ENCODE measurements at regions not wholly inside any gene's neighbourhood (a gene's known extent, or its start where the extent isn't known, plus 50 kb on each side); places are given as distances from the start of the nearest gene placed in this dataset.

GRCh38 chr14:22341049-22341448 is 248.0 kb downstream of the DAD1 start:
- TF ChIP-seq GABPA (IDR thresholded peaks at IDR 0.05 in 1 of 2, conservative IDR thresholded peaks at IDR 0.05 in 1 of 2) (no peak), MAX (IDR thresholded peaks at IDR 0.05) (no peak), FOXA2 (IDR thresholded peaks at IDR 0.05) (no peak), HNF4G (IDR thresholded peaks at IDR 0.05) (no peak), ZBTB33 (IDR thresholded peaks at IDR 0.05) (no peak), CTCF (IDR thresholded peaks at IDR 0.05; ENCODE audit: low read depth, low read length, missing input control) (no peak), YY1 (IDR thresholded peaks at IDR 0.05) (no peak), SP1 (IDR thresholded peaks at IDR 0.05) (no peak), RXRA (IDR thresholded peaks at IDR 0.05) (no peak), FOXA1 (IDR thresholded peaks at IDR 0.05) (no peak), HNF4A (conservative IDR thresholded peaks at IDR 0.05) (no peak)
- Histone ChIP-seq H3K9ac (ENCODE audit: low read depth in 1 of 2, low read length in 2 of 2) (no peak overlapping the region), H3K27me3 (ENCODE audit: control insufficient read depth in 4 of 4, insufficient read depth in 4 of 4, low read length in 3 of 4) (no peaks in the 10 kb centered on the region), H3K27ac (ENCODE audit: low read depth in 1 of 2, low read length in 2 of 2) (no peak overlapping the region), H3K9me3 (ENCODE audit: control insufficient read depth in 4 of 4, low read length in 3 of 4) (peaks cover 0 to 6% (median 4%) of the 10 kb centered on the region in 4 donors), H3K36me3 (ENCODE audit: control insufficient read depth in 4 of 4, insufficient read depth in 3 of 4, low read depth in 1 of 4, low read length in 3 of 4) (no peaks in the 10 kb centered on the region), H3K4me1 (ENCODE audit: control insufficient read depth in 4 of 4, insufficient read depth in 4 of 4, low read length in 3 of 4) (no peaks in the 10 kb centered on the region), H3K4me3 (ENCODE audit: low read depth in 1 of 3, low read length in 3 of 3) (no peak overlapping the region)
- DNase-seq (ENCODE audit: low spot score), result no peak
- 83% methylated on average over 3 of the region's 3 CpGs for WGBS

GRCh38 chr14:22338917-22339715 is 249.9 kb downstream of the DAD1 start:
- H3K9me3 ChIP-seq (ENCODE audit: control insufficient read depth in 4 of 4, low read length in 3 of 4), result peaks cover 0 to 4% (median under 1%) of the 10 kb centered on the region in 4 donors
- H3K9ac ChIP-seq (ENCODE audit: low read depth in 1 of 2, low read length in 2 of 2), result no peak overlapping the region
- no peaks in the 10 kb centered on the region for H3K36me3 ChIP-seq (ENCODE audit: control insufficient read depth in 4 of 4, insufficient read depth in 3 of 4, low read depth in 1 of 4, low read length in 3 of 4)
- no peak overlapping the region for H3K4me3 ChIP-seq (ENCODE audit: low read depth in 1 of 3, low read length in 3 of 3)
- WGBS, result 65% methylated on average over 8 of the region's 8 CpGs
- H3K4me1 ChIP-seq (ENCODE audit: control insufficient read depth in 4 of 4, insufficient read depth in 4 of 4, low read length in 3 of 4), result no peaks in the 10 kb centered on the region
- H3K27me3 ChIP-seq (ENCODE audit: control insufficient read depth in 4 of 4, insufficient read depth in 4 of 4, low read length in 3 of 4), result no peaks in the 10 kb centered on the region
- no peak overlapping the region for H3K27ac ChIP-seq (ENCODE audit: low read depth in 1 of 2, low read length in 2 of 2)
- no peak for DNase-seq (ENCODE audit: low spot score)
- TF ChIP-seq EGR1 (IDR thresholded peaks at IDR 0.05; ENCODE audit: low read depth in 2 of 2) (no peak), GABPA (IDR thresholded peaks at IDR 0.05 in 1 of 2, conservative IDR thresholded peaks at IDR 0.05 in 1 of 2) (no peak), MAX (IDR thresholded peaks at IDR 0.05) (no peak), NR2F2 (IDR thresholded peaks at IDR 0.05) (no peak), REST (IDR thresholded peaks at IDR 0.05) (no peak), HNF4A (conservative IDR thresholded peaks at IDR 0.05) (no peak), ZBTB33 (IDR thresholded peaks at IDR 0.05) (no peak), YY1 (IDR thresholded peaks at IDR 0.05) (no peak), RAD21 (IDR thresholded peaks at IDR 0.05) (no peak), TAF1 (conservative IDR thresholded peaks at IDR 0.05) (no peak), RXRA (IDR thresholded peaks at IDR 0.05) (no peak), ATF3 (IDR thresholded peaks at IDR 0.05) (no peak), CTCF (IDR thresholded peaks at IDR 0.05; ENCODE audit: low read depth, low read length, missing input control) (no peak), HNF4G (IDR thresholded peaks at IDR 0.05) (no peak), JUND (IDR thresholded peaks at IDR 0.05) (no peak), FOXA1 (IDR thresholded peaks at IDR 0.05) (no peak), SP1 (IDR thresholded peaks at IDR 0.05) (no peak)

Measured in liver (tissue), 8 donors.